Left colon (tissue), 2 donors: ENCODE measurements at regions not wholly inside any gene's neighbourhood (a gene's known extent, or its start where the extent isn't known, plus 50 kb on each side); places are given as distances from the start of the nearest gene placed in this dataset.

Experiments
- ATAC-seq: fragments of 200-7000 bp; cut with Tn5 transposase; one replicate; pipeline ENCODE4 v1.9.1; 2020; ENCODE audit warnings: mild to moderate bottlenecking, moderate library complexity
- DNase-seq, 2 donors: peaks; one replicate each; pipeline ENCODE4 v3.0.0-alpha.2; 2020
- intact Hi-C, 2 donors: fragments of 100-400 bp; cut with DNase I in 1 of 2; cut with micrococcal nuclease in 1 of 2; formaldehyde crosslinking; loops; one replicate each; pipeline versions ENCODE4 v1.11.2 to v1.14.0; 2022; cut with DNase I, micrococcal nuclease
- donor health status: DM: no; HTN: no; CAD: no.
- donor health status: DM: yes; HTN: yes; CAD: no.

- no peak for ATAC-seq
- no peak for DNase-seq
- intact Hi-C loops: no loop called here
These were observed 117.1 kb downstream of the TBX19 start for GRCh38 chr1:168397806-168398205.

- DNase-seq: no peak
- ATAC-seq: no peak
- intact Hi-C loops: no loop called here
These were observed 116.4 kb downstream of the TBX19 start for GRCh38 chr1:168396940-168397684.

GRCh38 chr1:168396508-168396907 is 115.8 kb downstream of the TBX19 start:
- ATAC-seq (no peak), DNase-seq (no peak)
- intact Hi-C loops: no loop called here

- ATAC-seq (no peak), DNase-seq (no peak)
- intact Hi-C loops: no loop called here
These were observed 114.2 kb downstream of the TBX19 start for GRCh38 chr1:168394858-168395257.

- intact Hi-C loops: no loop called here
- ATAC-seq (no peak), DNase-seq (no peak)
These were observed 112.4 kb downstream of the TBX19 start for GRCh38 chr1:168392958-168393549.

- ATAC-seq: no peak
- DNase-seq: no peak
- intact Hi-C loops: no loop called here
These were observed 111.4 kb downstream of the TBX19 start for GRCh38 chr1:168391851-168392681.

- intact Hi-C loops: no loop called here
- DNase-seq (no peak), ATAC-seq (no peak)
These were observed 109.6 kb downstream of the TBX19 start for GRCh38 chr1:168390271-168390670.

GRCh38 chr1:168387781-168388760 is 107.4 kb downstream of the TBX19 start:
- no peak for ATAC-seq
- no peak for DNase-seq
- intact Hi-C loops: no loop called here

GRCh38 chr1:168386949-168387586 is 106.4 kb downstream of the TBX19 start:
- ATAC-seq (peak; percentile 75), DNase-seq (peak in 1 of 2 donors; percentile 62)
- intact Hi-C loops: no loop called here

GRCh38 chr1:168386492-168386891 is 105.8 kb downstream of the TBX19 start:
- DNase-seq (no peak), ATAC-seq (no peak)
- intact Hi-C loops: no loop called here

GRCh38 chr1:168381850-168382249 is 101.2 kb downstream of the TBX19 start:
- intact Hi-C loops: no loop called here
- no peak for DNase-seq
- ATAC-seq: no peak

GRCh38 chr1:168380945-168381344 is 100.3 kb downstream of the TBX19 start:
- intact Hi-C loops: no loop called here
- DNase-seq: no peak
- no peak for ATAC-seq

- no peak for DNase-seq
- intact Hi-C loops: no loop called here
These were observed 98.6 kb downstream of the TBX19 start for GRCh38 chr1:168379104-168379860.

GRCh38 chr1:168375566-168376300 is 95.1 kb downstream of the TBX19 start:
- DNase-seq (no peak), ATAC-seq (no peak)
- intact Hi-C loops: no loop called here

More at GRCh38 chr1:168379104-168379860, 98.6 kb downstream of the TBX19 start:
- ATAC-seq: no peak

- DNase-seq (no peak), ATAC-seq (no peak)
- intact Hi-C loops: no loop called here
These were observed 93.9 kb downstream of the TBX19 start for GRCh38 chr1:168374566-168374965.

GRCh38 chr1:168373869-168374268 is 93.2 kb downstream of the TBX19 start:
- intact Hi-C loops: no loop called here
- DNase-seq (no peak), ATAC-seq (no peak)

- DNase-seq (no peak), ATAC-seq (no peak)
- intact Hi-C loops: no loop called here
These were observed 92.2 kb downstream of the TBX19 start for GRCh38 chr1:168372861-168373371.
